ENCODE measurements at regions not wholly inside any gene's neighbourhood (a gene's known extent, or its start where the extent isn't known, plus 50 kb on each side); places are given as distances from the start of the nearest gene placed in this dataset.

DNA sequence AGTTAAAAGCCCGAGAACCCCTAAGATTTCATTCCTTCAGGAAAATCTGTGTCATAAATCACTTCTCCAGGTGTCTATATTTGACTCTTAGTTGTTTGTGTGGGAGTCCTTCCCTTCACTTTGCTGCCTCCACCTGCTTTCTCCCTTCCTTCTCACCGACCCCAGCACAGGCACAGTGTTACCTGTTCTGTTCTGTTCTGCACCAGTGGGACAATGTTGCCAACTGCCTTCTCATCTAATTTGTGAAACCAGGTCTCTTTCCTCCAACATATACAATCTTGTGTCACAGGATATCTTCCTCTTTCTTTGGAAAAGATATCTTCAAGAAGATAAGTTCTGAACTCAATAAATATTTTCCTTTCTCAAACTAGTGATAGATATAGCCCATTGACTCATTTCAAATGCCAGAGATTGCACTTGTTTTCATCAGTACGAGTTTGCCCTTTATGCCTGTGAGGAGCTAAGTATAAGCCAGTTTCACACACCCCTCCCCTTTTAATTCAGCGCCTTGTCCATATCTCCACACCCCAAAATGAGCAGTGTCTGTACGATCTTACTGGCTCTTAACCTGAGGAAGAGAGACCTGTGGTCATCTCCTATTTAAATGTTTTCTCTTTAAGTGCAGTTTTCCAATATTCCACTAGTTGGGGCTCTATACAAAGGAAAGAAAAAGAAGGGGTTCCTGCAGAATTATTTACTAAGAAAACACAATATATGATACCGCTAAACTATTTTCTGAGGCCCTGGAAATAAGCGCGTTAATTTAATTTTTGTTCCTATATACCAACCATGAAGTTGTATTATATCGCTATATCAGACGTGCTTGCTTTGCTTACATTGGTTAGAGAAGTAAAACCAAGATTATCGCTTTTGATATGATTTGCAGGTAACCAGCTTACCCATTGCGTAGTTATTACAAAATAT, 81.6 kb upstream of the PREP start:
- DNase-seq, result no peak

DNA sequence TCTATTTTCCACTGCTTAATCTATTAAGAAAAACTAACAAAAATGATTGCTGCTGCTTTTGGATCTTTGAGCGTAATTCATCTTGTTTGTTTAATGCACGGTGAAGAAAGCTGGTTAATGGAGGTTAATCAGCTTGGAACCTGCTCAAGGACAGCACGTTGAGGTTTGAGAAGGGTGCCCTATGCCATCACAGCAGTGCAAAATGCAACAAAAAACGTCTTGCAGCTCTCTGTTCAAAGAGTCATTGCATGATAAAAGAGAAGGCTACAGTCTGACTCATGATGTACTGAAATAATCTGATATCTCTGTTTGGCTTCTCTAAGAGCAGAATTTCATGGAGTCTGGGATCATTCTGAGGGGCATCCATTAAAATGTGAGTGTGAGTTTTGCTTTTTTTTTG, 80.6 kb upstream of the PREP start:
- no peak for DNase-seq

DNA sequence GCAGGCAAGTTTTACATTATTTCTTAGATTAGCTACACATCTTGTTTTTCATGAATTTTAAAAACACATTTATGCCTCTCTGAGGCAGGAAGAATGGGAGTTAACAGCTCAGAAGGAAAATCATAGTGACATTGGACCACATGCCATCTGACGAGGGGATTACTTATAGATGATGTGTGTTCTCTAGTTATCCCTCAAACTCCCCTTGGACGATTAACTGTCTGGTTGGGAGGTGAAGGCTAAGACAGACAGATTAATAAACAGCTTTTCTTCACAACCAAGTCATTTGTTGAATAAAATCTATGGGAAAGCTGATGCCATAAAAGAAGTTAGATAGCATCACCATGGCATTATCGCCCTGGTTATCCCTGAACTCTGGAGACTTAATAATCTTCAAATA, 80.0 kb upstream of the PREP start:
- no peak for DNase-seq

DNA sequence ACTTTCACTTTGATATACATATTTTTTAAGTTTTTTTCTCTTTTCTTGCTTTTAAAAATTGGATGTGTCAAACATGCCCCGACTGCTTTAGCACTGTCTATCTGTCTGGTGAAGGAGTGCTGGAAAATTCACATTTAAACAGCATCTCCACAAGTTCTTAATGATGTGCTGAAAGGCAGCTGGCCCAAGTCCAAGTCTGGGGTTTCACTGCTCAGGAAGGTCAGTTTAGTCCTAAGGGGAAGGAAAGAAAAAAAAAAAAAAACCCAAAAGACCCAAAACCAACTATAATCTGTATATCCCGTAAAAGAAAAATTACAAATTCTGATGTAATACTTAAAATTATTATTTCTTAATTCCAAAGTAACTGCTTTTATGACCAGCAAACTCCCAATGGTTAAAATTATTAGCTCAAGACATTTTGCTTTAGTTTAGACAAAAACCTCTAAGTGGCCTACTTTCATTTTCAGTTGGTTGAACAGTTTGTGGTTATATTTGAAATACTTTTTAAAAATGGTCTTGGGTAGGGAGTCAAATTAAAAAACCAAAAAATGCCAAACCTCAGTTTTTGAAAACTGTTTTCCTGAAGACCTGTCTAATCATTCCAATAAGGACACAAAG, 79.5 kb upstream of the PREP start:
- no peak for DNase-seq

DNA sequence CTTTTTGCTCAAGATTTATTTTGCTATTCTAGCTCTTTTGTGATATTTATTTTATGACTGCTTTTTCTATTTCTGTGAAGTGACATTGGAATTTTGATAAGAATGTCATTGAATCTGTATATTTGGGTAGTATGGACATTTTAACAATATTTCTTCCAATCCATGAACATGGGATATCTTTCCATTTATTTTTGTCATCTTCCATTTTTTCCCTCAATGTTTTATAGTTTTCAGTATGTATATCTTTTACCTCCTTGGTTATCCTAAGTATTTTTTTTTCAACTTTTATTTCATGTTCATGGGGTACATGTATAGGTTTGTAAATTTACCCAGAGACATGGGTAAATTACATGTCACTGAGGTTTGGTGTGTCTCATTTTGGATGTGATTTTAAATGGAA, 74.1 kb upstream of the PREP start:
- no peak for DNase-seq

DNA sequence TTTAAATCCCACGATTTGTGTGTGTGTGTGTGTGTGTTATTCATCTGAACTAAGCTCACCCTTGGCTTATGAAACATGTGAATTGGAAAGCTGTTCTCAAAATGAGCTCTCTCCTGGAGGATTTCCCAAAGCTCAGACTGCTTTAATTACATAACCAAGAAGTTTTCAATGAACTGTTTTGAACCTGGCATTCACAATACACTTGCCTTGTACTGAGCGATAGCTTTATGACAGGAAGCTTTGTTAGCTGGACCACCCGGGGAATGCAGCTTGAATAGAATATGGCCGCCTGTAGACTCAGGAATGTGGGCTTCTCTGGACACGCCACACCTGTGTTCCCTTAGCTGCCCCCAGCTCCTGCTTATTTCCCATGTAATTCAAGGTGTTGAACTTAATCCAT, 71.4 kb upstream of the PREP start:
- no peak for DNase-seq

DNA sequence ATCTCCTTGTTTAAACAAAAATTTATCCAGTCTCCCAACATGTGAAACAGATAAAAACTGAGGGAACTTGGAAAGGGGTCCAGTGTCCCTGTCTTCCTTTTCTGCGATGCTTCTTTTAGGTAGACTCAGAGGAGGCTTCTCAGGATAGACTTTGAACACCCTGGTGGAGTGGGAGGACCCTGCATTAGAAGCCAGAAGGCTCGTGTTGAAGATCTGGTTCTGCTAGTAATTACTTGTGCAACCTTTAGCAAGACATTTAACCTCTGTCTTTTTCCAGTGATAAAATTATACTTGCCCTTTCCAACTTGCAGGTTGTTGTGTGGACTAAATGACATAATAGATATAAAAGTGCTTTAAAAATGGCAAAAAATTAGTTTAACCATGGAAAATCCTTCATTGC, 67.1 kb upstream of the PREP start:
- no peak for DNase-seq

DNA sequence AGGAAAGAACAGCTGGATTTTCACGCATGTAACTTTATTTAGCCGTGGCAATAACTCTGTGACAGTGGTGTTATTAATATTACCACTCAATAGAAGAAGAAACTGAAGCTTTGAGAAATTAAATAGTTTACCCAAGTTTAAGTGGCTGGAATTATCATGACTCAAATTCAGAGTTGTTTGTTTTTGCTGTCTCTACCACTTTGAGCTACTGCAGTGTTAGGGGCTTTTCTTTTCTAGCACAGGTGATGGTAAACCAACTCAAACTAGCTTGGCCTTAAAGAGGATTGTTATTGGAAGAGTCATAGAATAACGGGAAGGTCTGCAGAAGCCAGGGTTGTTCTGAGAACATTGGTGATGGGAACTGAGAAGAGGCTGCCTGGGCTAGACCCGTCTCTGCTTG, 66.0 kb upstream of the PREP start:
- no peak for DNase-seq

DNA sequence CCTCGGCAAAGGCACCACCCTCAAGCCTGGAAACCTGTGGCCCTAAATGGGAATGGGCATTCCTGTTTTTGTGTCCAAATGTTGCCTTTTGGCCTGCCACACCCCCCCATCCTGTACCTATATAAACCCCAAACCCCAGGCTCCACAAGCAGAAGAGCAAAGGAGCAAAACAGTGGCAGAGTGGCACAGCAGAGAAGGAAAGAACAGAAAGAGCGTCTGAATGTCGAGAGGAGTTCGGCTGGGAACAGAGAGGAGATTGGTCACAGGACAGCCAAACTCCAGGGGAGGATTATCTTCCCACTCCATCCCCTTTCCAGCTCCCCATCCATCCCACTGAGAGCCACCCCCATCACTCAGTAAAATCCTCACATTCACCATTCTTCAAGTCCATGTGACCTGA, 58.0 kb upstream of the PREP start:
- no peak for DNase-seq

DNA sequence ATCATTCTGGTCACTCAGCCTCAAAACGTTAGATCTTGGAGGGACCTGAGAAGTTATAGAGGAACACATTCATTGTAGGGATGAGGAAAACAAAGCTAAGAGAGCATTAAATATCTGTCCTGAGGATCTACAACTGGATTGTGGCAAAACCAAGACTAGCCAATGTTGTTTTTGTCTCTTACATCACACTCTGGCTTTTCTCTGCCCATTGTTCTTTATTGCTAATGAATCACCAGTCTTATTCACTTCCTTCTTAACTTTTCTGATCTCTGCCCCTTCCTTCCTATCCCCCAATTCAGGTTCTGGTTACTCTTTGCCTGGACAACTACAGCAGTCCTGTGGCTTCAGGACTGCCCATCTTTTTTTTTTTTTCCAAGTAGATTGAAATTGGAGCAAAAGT, 57.0 kb upstream of the PREP start:
- no peak for DNase-seq

DNA sequence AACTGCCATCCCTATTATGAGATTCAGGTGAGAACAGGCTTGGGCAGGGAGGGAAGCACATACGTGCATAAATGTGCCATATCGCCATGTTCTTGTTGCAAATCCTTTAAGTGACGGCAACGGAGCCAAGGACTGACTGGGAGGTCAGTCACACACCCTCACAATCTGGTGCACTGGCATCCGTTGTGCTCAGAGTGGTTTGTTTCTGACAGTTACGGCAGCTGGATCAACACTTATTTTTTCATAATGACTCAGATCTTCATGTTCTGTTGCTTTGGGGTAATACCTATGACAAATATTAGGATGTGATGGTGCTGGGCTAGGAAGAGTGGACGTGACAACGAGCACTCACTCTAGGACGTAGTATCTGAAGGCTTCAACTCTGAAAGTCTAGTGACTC, 56.2 kb upstream of the PREP start:
- DNase-seq, result no peak

DNA sequence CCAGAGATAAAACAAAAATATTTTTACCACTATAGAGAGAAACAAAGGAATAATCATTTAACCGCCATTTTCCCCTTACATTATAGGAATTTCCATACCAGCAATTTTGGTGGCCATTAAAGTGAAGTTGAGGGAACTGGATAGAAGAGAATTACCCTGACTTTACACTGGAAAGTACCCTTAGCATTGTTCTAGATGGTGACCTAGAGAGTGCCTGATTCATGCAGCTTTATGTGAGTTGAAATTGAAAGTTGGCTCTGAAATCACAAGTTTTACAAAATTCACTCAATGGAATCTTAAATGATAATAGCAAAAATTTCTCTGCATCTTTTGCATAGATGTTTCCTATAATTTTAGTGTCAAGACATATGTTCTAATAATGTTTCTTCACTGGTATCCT, 55.7 kb upstream of the PREP start:
- DNase-seq, result no peak

DNA sequence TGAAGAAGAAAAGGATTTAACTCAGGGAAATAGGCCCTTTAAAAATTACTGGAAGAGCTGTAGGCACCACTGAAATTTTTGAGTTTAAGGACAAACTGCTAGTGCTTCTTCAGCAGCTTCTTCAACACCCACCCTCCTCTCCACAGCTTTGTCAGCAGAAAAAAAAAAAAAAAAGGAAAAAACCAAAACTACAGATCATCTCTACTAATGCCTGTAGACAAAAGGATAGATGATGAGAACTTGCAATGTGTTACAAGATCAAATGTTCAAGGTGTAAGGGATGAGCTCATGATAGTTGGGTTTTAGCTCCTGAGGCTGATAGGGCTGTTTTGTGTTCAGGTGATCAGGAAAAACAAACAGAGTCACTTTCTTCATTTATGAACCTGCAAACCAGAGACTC, 55.2 kb upstream of the PREP start:
- DNase-seq, result no peak

DNA sequence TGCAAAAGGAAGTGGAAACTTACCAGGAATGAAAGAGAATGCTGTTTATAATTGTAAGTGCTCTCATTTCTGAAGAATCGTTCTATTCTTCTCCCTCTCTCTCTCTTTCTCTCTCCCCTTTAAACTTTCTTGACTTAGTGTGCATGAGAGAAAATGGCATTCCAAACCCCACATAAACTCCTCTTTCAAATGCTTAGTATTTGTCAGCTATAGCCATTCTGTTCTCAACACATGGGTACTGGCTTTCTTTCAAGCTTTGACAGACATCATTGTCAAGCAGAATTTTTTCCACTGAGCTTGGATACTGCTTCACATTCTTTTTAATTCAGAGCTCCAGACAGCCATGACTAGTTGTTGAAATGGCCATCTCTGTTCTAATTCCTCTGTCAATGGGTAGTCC, 51.1 kb upstream of the PREP start:
- DNase-seq, result no peak

DNA sequence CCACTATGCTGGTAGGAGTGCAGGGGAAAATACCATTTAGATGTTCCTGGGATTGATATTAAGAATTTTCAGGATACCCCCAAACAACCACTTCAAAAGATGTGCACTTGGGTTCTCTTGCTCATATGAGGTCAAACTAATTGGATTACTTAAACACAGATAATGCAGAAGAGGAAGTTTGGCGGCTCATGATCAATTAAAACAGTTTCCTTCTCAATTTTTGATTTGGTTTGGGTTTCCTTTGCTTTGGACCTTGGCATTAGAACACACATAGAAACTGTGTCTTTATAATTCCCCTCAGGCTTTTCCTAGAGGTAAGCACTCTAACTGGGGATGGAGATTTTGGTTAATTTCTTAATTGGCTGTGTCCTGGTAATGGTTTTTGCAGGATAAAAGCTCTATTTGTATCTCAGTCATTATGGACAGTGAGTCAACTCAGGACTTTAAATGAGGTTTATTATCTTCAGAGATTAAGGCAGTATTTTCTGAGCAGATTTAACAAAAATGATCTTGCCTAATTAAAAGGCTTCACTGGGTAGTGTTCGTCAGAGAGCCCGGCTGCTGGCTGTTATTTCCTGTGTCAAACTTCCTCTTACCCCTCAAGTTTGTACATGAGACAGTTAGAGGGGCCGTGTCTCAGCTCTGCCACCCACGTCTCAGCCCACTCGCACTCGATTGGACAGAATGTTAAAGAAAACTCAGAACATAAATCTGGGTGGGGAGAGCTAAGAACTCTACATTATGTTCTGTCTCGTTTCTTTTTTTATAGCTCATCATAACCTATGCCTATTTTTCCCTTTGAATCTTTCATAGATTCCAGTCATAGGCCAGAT, 50.3 kb upstream of the PREP start:
- no peak for DNase-seq

All from GDM1 (cell line).